Limb (tissue), 2 donors: ENCODE measurements at regions not wholly inside any gene's neighbourhood (a gene's known extent, or its start where the extent isn't known, plus 50 kb on each side); places are given as distances from the start of the nearest gene placed in this dataset.

Source experiments
- DNase-seq, 2 donors: peaks; one replicate each; pipeline ENCODE4 v3.0.0-alpha.2; 2016; ENCODE audit errors: extremely low spot score in 2 of 2

GRCh38 chr9:78857373-78858225 lies 560.7 kb downstream of the PSAT1 start:
- DNase-seq, result no peak

- no peak for DNase-seq
Measured at GRCh38 chr9:78858266-78858665, 561.3 kb downstream of the PSAT1 start.

- no peak for DNase-seq
Measured at GRCh38 chr9:78860801-78861475, 564.0 kb downstream of the PSAT1 start.

- DNase-seq, result no peak
Measured at GRCh38 chr9:78863531-78863930, 566.6 kb downstream of the PSAT1 start.

GRCh38 chr9:78865737-78866136 lies 568.8 kb downstream of the PSAT1 start:
- DNase-seq, result no peak

- DNase-seq, result no peak
Measured at GRCh38 chr9:78866207-78867132, 569.5 kb downstream of the PSAT1 start.

- DNase-seq, result no peak
Measured at GRCh38 chr9:78871086-78871451, 574.1 kb downstream of the PSAT1 start.

- no peak for DNase-seq
Measured at GRCh38 chr9:78871452-78872331, 574.8 kb downstream of the PSAT1 start.

- DNase-seq, result no peak
Measured at GRCh38 chr9:78874061-78874460, 577.1 kb downstream of the PSAT1 start.

- no peak for DNase-seq
Measured at GRCh38 chr9:78879324-78880100, 582.6 kb downstream of the PSAT1 start.

GRCh38 chr9:78881295-78881694 lies 584.4 kb downstream of the PSAT1 start:
- DNase-seq, result no peak

- DNase-seq, result no peak
Measured at GRCh38 chr9:78882481-78882880, 585.6 kb downstream of the PSAT1 start.

GRCh38 chr9:78884611-78885150 lies 587.8 kb downstream of the PSAT1 start:
- DNase-seq, result no peak

GRCh38 chr9:78892182-78892581 lies 595.3 kb downstream of the PSAT1 start:
- no peak for DNase-seq

GRCh38 chr9:78892769-78893168 lies 595.8 kb downstream of the PSAT1 start:
- no peak for DNase-seq

- no peak for DNase-seq
Measured at GRCh38 chr9:78893774-78894401, 597.0 kb downstream of the PSAT1 start.

- DNase-seq, result no peak
Measured at GRCh38 chr9:78896479-78896878, 599.6 kb downstream of the PSAT1 start.

- DNase-seq, result no peak
Measured at GRCh38 chr9:78898234-78898633, 601.3 kb downstream of the PSAT1 start.

- no peak for DNase-seq
Measured at GRCh38 chr9:78899006-78899405, 602.1 kb downstream of the PSAT1 start.
